PC-3 (cell line): ENCODE measurements at regions not wholly inside any gene's neighbourhood (a gene's known extent, or its start where the extent isn't known, plus 50 kb on each side); places are given as distances from the start of the nearest gene placed in this dataset.

ENCODE experiments used
- CTCF ChIP-seq: fragments of 300-600 bp; sonication (generic); conservative IDR thresholded peaks from 2 replicates; pipeline ENCODE4 v1.5.1; 2017; ENCODE audit warnings: antibody characterized with exemption, low read depth, mild to moderate bottlenecking, low read length
- EZH2 ChIP-seq: fragments of 300-600 bp; sonication (generic); IDR thresholded peaks from one replicate; pipeline ENCODE4 v1.6.1; 2017; ENCODE audit warnings: antibody characterized with exemption, mild to moderate bottlenecking, low read length; ENCODE audit not compliant: unreplicated experiment

- TF ChIP-seq EZH2: no peak
- no peak for TF ChIP-seq CTCF
These were observed 1148.8 kb upstream of the PCDH7 start for GRCh38 chr4:29571322-29571721.
